SK-N-SH treated with all-trans-retinoic acid at 6 μM for 48 hours (cell line): ENCODE measurements at regions not wholly inside any gene's neighbourhood (a gene's known extent, or its start where the extent isn't known, plus 50 kb on each side); places are given as distances from the start of the nearest gene placed in this dataset.

Source experiments
- ARNTL ChIP-seq: fragments of 450-650 bp; formaldehyde crosslinking; IDR thresholded peaks from 2 replicates; pipeline ENCODE4 v1.5.0; 2020; ENCODE audit warnings: low read depth, mild to moderate bottlenecking, moderate library complexity, borderline replicate concordance
- BACH2 ChIP-seq: fragments of 250-450 bp; sonication (Bioruptor Pico); IDR thresholded peaks from 2 replicates; pipeline ENCODE4 v1.9.0; 2021; ENCODE audit warnings: mild to moderate bottlenecking, borderline replicate concordance
- ESRRG ChIP-seq: fragments of 250-450 bp; sonication (Bioruptor Pico); IDR thresholded peaks from 2 replicates; pipeline ENCODE4 v1.6.1; 2021; ENCODE audit warnings: mild to moderate bottlenecking
- GLIS3 ChIP-seq: fragments of 250-450 bp; sonication (Bioruptor Pico); IDR thresholded peaks from 2 replicates; pipeline ENCODE4 v1.5.0; 2020; ENCODE audit warnings: mild to moderate bottlenecking, moderate library complexity
- RARB ChIP-seq: fragments of 250-450 bp; sonication (Bioruptor Pico); IDR thresholded peaks from 2 replicates; pipeline ENCODE4 v1.8.0; 2021; ENCODE audit warnings: mild to moderate bottlenecking, moderate library complexity
- TOX ChIP-seq: fragments of 250-450 bp; sonication (Bioruptor Pico); IDR thresholded peaks from 2 replicates; pipeline ENCODE4 v1.8.0; 2021; ENCODE audit warnings: mild to moderate bottlenecking, moderate library complexity, borderline replicate concordance
- ZC3H10 ChIP-seq: fragments of 250-450 bp; sonication (Bioruptor Pico); IDR thresholded peaks from 2 replicates; pipeline ENCODE4 v1.5.1; 2021; ENCODE audit warnings: mild to moderate bottlenecking, moderate library complexity
- ZFP3 ChIP-seq: fragments of 250-450 bp; sonication (Bioruptor Pico); IDR thresholded peaks from 2 replicates; pipeline ENCODE4 v1.5.0; 2020; ENCODE audit warnings: mild to moderate bottlenecking, moderate library complexity
- ZFP30 ChIP-seq: fragments of 450-650 bp; formaldehyde crosslinking; IDR thresholded peaks from 2 replicates; pipeline ENCODE4 v1.5.0; 2022; ENCODE audit warnings: mild to moderate bottlenecking, moderate library complexity
- ZNF70 ChIP-seq: fragments of 450-650 bp; formaldehyde crosslinking; IDR thresholded peaks from 2 replicates; pipeline ENCODE4 v1.5.0; 2020; ENCODE audit warnings: mild to moderate bottlenecking, moderate library complexity
- TF ChIP-seq, protein P1 (sequence below): fragments of 250-450 bp; sonication (Bioruptor Pico); IDR thresholded peaks from 2 replicates; pipeline ENCODE4 v1.5.1; 2020; ENCODE audit warnings: low read depth, mild to moderate bottlenecking, moderate library complexity
- TF ChIP-seq, protein P2 (sequence below): fragments of 250-450 bp; sonication (Bioruptor Pico); IDR thresholded peaks from 2 replicates; pipeline ENCODE4 v1.8.0; 2020; ENCODE audit warnings: mild to moderate bottlenecking, moderate library complexity, borderline replicate concordance
- TF ChIP-seq, protein P3 (sequence below): fragments of 250-450 bp; sonication (Bioruptor Pico); IDR thresholded peaks from 2 replicates; pipeline ENCODE4 v1.8.0; 2021; ENCODE audit warnings: low read depth, mild to moderate bottlenecking, moderate library complexity, borderline replicate concordance
- TF ChIP-seq, protein P4 (sequence below): fragments of 250-450 bp; sonication (Bioruptor Pico); IDR thresholded peaks from 2 replicates; pipeline ENCODE4 v1.5.0; 2020; ENCODE audit warnings: mild to moderate bottlenecking, moderate library complexity

DNA sequence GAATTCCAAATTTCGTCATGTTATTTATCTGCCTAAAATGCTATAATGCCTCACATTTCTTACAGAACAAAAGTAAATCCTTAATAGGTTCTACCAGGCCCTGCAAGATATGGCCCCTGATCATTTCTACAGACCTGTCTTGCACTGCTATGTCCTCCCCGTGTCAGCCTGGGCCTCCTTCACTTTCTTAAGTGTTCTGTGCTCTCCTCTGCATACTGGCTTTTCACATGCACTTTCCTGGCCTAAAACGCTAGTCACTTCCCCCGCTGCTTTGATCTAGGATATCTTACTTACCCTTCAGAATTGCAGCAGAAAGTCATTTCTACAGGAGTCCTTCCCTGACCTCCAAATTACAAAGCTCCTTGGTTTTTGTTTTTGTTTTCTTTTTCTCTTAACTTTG lies 551.3 kb downstream of the NSUN3 start:
- no peak for TF ChIP-seq ZFP30 (CRISPR knock-in tag)
- no peak for TF ChIP-seq RARB (CRISPR knock-in tag)
- TF ChIP-seq ESRRG: no peak
- TF ChIP-seq, protein P1, sequence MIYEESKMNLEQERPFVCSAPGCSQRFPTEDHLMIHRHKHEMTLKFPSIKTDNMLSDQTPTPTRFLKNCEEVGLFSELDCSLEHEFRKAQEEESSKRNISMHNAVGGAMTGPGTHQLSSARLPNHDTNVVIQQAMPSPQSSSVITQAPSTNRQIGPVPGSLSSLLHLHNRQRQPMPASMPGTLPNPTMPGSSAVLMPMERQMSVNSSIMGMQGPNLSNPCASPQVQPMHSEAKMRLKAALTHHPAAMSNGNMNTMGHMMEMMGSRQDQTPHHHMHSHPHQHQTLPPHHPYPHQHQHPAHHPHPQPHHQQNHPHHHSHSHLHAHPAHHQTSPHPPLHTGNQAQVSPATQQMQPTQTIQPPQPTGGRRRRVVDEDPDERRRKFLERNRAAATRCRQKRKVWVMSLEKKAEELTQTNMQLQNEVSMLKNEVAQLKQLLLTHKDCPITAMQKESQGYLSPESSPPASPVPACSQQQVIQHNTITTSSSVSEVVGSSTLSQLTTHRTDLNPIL (CRISPR knock-in tag): no peak
- TF ChIP-seq, protein P2, sequence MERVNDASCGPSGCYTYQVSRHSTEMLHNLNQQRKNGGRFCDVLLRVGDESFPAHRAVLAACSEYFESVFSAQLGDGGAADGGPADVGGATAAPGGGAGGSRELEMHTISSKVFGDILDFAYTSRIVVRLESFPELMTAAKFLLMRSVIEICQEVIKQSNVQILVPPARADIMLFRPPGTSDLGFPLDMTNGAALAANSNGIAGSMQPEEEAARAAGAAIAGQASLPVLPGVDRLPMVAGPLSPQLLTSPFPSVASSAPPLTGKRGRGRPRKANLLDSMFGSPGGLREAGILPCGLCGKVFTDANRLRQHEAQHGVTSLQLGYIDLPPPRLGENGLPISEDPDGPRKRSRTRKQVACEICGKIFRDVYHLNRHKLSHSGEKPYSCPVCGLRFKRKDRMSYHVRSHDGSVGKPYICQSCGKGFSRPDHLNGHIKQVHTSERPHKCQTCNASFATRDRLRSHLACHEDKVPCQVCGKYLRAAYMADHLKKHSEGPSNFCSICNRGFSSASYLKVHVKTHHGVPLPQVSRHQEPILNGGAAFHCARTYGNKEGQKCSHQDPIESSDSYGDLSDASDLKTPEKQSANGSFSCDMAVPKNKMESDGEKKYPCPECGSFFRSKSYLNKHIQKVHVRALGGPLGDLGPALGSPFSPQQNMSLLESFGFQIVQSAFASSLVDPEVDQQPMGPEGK (CRISPR knock-in tag): no peak
- TF ChIP-seq TOX (CRISPR knock-in tag): no peak
- TF ChIP-seq GLIS3: no peak
- TF ChIP-seq, protein P3, sequence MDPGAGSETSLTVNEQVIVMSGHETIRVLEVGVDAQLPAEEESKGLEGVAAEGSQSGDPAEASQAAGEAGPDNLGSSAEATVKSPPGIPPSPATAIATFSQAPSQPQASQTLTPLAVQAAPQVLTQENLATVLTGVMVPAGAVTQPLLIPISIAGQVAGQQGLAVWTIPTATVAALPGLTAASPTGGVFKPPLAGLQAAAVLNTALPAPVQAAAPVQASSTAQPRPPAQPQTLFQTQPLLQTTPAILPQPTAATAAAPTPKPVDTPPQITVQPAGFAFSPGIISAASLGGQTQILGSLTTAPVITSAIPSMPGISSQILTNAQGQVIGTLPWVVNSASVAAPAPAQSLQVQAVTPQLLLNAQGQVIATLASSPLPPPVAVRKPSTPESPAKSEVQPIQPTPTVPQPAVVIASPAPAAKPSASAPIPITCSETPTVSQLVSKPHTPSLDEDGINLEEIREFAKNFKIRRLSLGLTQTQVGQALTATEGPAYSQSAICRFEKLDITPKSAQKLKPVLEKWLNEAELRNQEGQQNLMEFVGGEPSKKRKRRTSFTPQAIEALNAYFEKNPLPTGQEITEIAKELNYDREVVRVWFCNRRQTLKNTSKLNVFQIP (CRISPR knock-in tag): no peak
- TF ChIP-seq BACH2 (CRISPR knock-in tag): no peak
- no peak for TF ChIP-seq ZNF70 (CRISPR knock-in tag)
- TF ChIP-seq, protein P4, sequence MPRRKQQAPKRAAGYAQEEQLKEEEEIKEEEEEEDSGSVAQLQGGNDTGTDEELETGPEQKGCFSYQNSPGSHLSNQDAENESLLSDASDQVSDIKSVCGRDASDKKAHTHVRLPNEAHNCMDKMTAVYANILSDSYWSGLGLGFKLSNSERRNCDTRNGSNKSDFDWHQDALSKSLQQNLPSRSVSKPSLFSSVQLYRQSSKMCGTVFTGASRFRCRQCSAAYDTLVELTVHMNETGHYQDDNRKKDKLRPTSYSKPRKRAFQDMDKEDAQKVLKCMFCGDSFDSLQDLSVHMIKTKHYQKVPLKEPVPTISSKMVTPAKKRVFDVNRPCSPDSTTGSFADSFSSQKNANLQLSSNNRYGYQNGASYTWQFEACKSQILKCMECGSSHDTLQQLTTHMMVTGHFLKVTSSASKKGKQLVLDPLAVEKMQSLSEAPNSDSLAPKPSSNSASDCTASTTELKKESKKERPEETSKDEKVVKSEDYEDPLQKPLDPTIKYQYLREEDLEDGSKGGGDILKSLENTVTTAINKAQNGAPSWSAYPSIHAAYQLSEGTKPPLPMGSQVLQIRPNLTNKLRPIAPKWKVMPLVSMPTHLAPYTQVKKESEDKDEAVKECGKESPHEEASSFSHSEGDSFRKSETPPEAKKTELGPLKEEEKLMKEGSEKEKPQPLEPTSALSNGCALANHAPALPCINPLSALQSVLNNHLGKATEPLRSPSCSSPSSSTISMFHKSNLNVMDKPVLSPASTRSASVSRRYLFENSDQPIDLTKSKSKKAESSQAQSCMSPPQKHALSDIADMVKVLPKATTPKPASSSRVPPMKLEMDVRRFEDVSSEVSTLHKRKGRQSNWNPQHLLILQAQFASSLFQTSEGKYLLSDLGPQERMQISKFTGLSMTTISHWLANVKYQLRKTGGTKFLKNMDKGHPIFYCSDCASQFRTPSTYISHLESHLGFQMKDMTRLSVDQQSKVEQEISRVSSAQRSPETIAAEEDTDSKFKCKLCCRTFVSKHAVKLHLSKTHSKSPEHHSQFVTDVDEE (CRISPR knock-in tag): no peak
- no peak for TF ChIP-seq ARNTL (CRISPR knock-in tag)
- TF ChIP-seq ZFP3 (CRISPR knock-in tag): no peak
- no peak for TF ChIP-seq ZC3H10
